Nephron (organoid): ENCODE measurements at regions not wholly inside any gene's neighbourhood (a gene's known extent, or its start where the extent isn't known, plus 50 kb on each side); places are given as distances from the start of the nearest gene placed in this dataset.

Experiments used
- H3K27ac Mint-ChIP-seq, 3 experiments: 2 replicates each; pipeline ENCODE4 v1.8.0; 2020; ENCODE audit warnings: mixed read lengths in 3 of 3, mild to moderate bottlenecking in 2 of 3, moderate library complexity in 1 of 3
- H3K27me3 Mint-ChIP-seq: 2 replicates; pipeline ENCODE4 v1.8.0; 2021; ENCODE audit warnings: low read depth, mild to moderate bottlenecking, moderate library complexity, mixed read lengths
- H3K36me3 Mint-ChIP-seq: 2 replicates; pipeline ENCODE4 v1.8.0; 2020; ENCODE audit warnings: low read depth, mixed read lengths
- H3K4me1 Mint-ChIP-seq: 2 replicates; pipeline ENCODE4 v1.8.0; 2020; ENCODE audit warnings: mixed read lengths
- H3K4me3 Mint-ChIP-seq, 3 experiments: 2 replicates each; pipeline ENCODE4 v1.8.0; 2020; ENCODE audit warnings: mild to moderate bottlenecking in 3 of 3, mixed read lengths in 3 of 3, moderate library complexity in 2 of 3
- H3K9me3 Mint-ChIP-seq: 2 replicates; pipeline ENCODE4 v1.8.0; 2020; ENCODE audit warnings: mixed read lengths
- TF ChIP-seq, protein P1 (sequence below), 3 experiments: fragments of 200-600 bp; sonication (generic); IDR thresholded peaks; one replicate each; pipeline ENCODE4 v1.5.0; 2021; ENCODE audit warnings: antibody characterized with exemption in 3 of 3; ENCODE audit not compliant: unreplicated experiment in 3 of 3

DNA sequence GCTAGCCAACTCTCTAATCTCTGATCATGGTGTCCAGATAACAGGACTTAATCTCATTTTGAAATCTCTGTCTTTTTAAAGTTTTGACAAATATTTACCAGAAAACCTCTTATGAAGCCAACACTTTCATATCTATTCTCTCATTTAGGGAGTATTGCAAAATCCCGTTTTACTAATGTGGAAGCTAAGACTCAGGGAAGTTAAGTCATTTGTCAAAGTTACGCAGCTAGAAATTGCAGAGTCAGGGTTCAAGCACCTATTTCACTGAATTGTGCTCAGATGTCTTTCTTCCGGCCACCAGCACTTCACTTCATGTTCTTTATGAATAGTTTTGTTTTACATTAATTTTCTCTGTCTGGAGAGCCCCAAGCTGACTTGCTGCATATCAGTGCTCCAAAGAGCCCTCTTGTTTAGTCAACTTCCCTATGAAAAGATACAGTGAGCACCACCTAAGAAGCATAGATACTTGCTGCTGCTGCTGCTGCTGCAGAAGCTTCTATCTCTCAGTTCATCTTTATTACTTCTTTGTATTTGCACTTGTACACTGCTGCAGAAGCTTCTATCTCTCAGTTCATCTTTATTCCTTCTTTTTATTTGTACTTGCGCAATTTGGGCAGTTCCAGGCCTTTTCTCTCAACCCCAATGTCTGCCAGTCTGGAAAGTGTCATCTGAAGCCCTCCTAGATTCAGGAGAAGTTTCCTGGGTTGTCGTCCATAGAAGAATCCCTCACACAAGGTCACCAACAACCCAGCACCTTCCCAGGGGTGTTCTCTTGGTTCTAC, 329.7 kb downstream of the MAFB start:
- no peak overlapping the region for H3K4me3 Mint-ChIP-seq
- peaks cover 18% of the 10 kb centered on the region for H3K27me3 Mint-ChIP-seq
- TF ChIP-seq, protein P1, sequence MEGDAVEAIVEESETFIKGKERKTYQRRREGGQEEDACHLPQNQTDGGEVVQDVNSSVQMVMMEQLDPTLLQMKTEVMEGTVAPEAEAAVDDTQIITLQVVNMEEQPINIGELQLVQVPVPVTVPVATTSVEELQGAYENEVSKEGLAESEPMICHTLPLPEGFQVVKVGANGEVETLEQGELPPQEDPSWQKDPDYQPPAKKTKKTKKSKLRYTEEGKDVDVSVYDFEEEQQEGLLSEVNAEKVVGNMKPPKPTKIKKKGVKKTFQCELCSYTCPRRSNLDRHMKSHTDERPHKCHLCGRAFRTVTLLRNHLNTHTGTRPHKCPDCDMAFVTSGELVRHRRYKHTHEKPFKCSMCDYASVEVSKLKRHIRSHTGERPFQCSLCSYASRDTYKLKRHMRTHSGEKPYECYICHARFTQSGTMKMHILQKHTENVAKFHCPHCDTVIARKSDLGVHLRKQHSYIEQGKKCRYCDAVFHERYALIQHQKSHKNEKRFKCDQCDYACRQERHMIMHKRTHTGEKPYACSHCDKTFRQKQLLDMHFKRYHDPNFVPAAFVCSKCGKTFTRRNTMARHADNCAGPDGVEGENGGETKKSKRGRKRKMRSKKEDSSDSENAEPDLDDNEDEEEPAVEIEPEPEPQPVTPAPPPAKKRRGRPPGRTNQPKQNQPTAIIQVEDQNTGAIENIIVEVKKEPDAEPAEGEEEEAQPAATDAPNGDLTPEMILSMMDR (IDR thresholded peaks at IDR 0.05; ENCODE audit: unreplicated experiment in 3 of 3) = no peak
- H3K4me1 Mint-ChIP-seq = no peaks in the 10 kb centered on the region
- H3K27ac Mint-ChIP-seq = no peak overlapping the region
- no peaks in the 10 kb centered on the region for H3K9me3 Mint-ChIP-seq
- H3K36me3 Mint-ChIP-seq = no peaks in the 10 kb centered on the region

DNA sequence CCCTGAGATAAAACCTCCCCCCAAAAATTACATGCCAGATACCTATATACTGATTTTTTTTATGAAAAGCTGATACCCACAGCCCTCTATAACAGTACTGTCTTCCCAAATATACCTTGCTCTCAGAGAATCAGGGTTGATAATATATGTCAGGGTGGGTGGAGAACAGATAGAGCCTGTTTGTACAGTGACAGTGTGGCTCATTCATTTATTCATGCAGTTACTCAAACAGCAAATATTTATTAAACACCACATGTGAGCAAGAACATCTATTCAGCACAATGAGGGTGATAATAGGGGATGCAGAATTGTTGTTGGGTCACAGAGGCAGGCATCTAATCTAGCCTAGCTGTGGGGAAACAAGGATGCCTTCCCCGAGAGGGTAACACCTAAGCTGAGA, 334.2 kb downstream of the MAFB start:
- Mint-ChIP-seq H3K36me3 (no peaks in the 10 kb centered on the region), H3K27me3 (peaks cover 14% of the 10 kb centered on the region), H3K4me3 (no peak overlapping the region), H3K27ac (no peak overlapping the region), H3K4me1 (no peaks in the 10 kb centered on the region), H3K9me3 (no peaks in the 10 kb centered on the region)
- TF ChIP-seq, protein P1 (IDR thresholded peaks at IDR 0.05; ENCODE audit: unreplicated experiment in 3 of 3) = no peak

DNA sequence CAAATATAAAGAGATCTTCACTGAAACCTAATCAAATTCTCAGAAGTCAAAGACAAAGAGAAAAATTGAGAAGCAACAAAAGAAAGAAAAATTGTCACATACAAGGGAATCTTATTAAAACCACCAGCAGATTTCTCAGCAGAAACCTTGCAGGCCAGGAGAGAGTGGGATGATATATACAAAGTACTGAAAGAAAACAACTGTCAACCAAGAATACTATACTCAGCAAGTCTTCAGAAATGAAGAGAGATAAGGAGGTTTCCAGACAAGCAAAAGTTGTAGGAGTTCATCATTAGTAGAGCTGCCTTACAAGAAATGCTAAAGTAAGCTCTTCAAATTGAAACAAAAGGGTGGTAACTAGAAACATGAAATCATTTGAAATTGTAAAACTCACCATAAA, 345.6 kb downstream of the MAFB start:
- Mint-ChIP-seq H3K27ac (no peak overlapping the region), H3K9me3 (peaks cover 52% of the 10 kb centered on the region), H3K27me3 (peaks cover 9% of the 10 kb centered on the region), H3K36me3 (peaks cover 3% of the 10 kb centered on the region), H3K4me1 (no peaks in the 10 kb centered on the region), H3K4me3 (no peak overlapping the region)
- TF ChIP-seq, protein P1 (IDR thresholded peaks at IDR 0.05; ENCODE audit: unreplicated experiment in 3 of 3) = no peak

DNA sequence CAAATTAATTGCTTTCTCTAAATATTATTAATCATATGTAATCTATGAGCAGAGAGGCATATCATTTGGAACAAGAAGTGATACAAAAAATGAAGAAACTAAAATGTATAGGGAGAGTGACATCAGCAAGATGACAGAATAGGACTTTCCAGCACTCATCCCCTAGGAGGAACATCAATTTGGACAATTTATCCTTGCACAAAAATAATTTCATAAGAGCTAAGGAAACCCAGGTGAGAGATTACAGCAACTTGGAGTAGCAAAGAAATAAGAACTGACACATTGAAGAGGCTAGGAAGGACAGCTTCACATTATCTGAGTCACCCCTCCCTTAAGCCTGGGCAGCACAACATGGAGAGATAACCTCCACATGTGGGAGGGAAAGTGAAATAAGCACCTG, 347.5 kb downstream of the MAFB start:
- H3K9me3 Mint-ChIP-seq = peaks cover 43% of the 10 kb centered on the region
- H3K36me3 Mint-ChIP-seq = peaks cover 3% of the 10 kb centered on the region
- TF ChIP-seq, protein P1 (IDR thresholded peaks at IDR 0.05; ENCODE audit: unreplicated experiment in 3 of 3) = no peak
- peaks cover 1% of the 10 kb centered on the region for H3K4me1 Mint-ChIP-seq
- no peak overlapping the region for H3K4me3 Mint-ChIP-seq
- H3K27ac Mint-ChIP-seq = no peak overlapping the region
- peaks cover 17% of the 10 kb centered on the region for H3K27me3 Mint-ChIP-seq

DNA sequence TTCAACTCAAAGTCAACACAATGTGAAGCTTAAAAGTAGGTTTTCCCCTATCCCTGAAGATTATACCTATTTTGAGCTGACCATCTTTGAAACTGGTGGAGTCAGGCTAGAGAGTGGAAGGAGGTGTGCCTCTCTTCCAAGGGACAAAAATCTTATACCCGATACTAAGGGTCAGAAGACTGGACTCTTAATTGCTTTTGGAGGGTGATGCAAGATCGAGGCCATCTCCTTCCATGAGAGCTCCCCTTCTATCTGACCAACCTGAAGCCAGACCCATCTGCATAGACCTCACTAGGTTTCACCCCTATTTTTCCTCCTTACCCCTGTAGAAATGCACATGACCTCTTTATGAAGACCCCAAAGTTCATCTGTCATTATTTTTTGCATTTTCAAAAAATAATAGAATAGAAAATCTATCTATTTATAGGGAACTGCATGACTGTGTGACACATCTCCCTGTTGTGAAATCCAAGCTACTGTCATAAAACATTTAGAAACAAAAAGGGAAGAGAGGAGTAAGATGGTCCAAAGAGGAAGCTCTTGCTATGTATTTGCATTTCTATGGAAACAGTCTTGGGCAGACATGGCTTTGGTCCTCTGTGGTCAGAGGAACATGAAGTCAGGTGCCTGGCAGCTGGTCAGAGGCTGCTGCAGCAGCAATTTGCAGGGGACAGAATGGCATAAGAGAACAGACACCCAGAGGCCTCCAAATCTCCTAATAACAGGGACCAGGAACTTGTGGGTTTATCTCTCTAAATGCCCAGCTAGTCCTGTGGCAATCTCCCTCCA, 349.2 kb downstream of the MAFB start:
- H3K4me3 Mint-ChIP-seq = no peak overlapping the region
- H3K36me3 Mint-ChIP-seq = peaks cover 3% of the 10 kb centered on the region
- peaks cover 17% of the 10 kb centered on the region for H3K4me1 Mint-ChIP-seq
- H3K27ac Mint-ChIP-seq = no peak overlapping the region
- TF ChIP-seq, protein P1 (IDR thresholded peaks at IDR 0.05; ENCODE audit: unreplicated experiment in 3 of 3) = no peak
- H3K9me3 Mint-ChIP-seq = peaks cover 29% of the 10 kb centered on the region
- H3K27me3 Mint-ChIP-seq = peaks cover 25% of the 10 kb centered on the region
